ENCODE measurements at regions not wholly inside any gene's neighbourhood (a gene's known extent, or its start where the extent isn't known, plus 50 kb on each side); places are given as distances from the start of the nearest gene placed in this dataset.
"Not testable (repeated sequence)": the region's sequence is repeated elsewhere in the genome, so short reads cannot be mapped to it uniquely, and the experiment has no call there.

DNA sequence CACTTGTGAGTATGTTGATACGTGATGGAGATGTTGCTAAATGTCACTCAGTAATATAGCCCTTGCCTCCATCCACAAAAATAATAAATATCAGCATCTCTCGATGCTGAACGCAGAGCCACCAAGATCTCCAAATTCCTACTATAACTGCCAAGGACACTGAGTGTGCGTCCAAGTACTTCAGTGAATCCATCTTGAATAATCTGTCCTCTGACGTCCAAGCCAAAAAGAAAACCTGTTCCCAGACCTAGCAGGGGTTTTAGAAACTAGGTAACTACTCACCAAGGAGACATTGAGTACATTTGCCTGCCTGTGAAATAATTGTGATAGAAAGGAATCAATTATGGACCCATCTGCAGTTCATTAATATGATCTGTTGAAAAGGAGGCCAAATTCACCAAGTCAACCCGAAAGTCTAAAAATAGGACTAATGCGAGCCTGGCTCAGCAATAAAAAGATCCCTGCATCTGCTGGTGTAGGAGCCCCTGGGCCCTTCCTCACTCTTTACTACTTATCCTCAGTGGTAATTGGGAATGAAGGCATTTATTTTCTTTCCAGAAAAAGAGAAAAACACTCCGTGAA is 226.9 kb upstream of the IRF2BP2 start:
- DNase-seq: no peak

- DNase-seq: no peak
Observed at GRCh38 chr1:234836045-234836681, 226.2 kb upstream of the IRF2BP2 start.

GRCh38 chr1:234835239-234835638 is 225.3 kb upstream of the IRF2BP2 start:
- DNase-seq: no peak

GRCh38 chr1:234833646-234834045 is 223.7 kb upstream of the IRF2BP2 start:
- no peak for DNase-seq

- DNase-seq: no peak
Observed at GRCh38 chr1:234833118-234833517, 223.1 kb upstream of the IRF2BP2 start.

DNA sequence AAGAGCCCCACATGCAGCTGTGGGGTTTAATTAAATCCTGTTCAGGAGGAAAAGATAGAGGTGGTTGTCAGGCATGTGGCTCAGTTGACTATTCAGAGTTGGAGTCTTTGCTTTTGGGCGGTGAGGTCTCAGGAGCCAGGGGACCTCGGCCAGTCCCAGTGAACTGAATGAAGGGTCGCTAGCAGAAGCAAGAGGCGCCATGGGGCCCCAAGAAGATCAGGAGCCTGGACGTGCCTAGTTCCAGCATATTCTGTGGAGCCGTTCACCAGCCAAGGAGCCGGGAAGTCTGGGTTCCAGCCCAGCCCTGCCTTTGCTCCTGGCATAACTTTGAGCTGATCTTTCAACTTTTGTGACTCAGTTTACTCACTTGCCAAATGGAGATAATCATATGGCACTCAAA is 217.7 kb upstream of the IRF2BP2 start:
- no peak for DNase-seq

GRCh38 chr1:234827181-234827580 is 217.2 kb upstream of the IRF2BP2 start:
- DNase-seq: no peak

GRCh38 chr1:234826352-234826751 is 216.4 kb upstream of the IRF2BP2 start:
- DNase-seq: no peak

DNA sequence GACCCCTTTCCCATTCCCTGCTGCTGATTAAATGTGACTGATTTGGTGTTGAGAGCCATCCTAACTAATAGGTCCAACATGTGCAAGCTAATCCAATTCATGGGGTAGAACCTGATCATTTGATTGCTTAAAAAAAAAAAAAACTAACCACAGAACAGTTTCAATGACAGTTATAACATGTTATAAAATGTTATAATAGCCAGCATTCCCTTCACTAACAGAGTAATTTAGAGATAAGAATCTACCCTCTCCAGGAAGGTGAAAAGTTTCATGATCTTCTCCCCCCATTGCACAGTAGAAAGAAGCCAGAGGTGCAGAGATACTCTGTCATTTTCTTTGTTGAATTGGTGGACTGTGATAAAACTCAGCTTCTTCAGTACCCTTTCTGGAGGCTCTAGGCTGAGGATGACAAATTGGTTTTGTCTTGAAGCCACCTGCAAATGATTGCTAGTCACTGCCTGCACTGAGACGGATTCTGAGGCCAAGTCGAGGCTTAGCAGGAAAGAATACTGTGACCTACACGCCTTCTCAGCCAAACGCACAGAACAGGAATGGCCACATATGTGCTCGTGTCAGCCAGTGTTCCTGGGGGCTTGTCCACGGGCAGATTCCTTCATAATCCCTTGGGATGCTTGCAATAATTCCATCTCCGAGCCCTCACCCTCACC is 215.7 kb upstream of the IRF2BP2 start:
- DNase-seq: no peak

- not testable (repeated sequence) for DNase-seq
Observed at GRCh38 chr1:234824836-234825235, 214.9 kb upstream of the IRF2BP2 start.

DNA sequence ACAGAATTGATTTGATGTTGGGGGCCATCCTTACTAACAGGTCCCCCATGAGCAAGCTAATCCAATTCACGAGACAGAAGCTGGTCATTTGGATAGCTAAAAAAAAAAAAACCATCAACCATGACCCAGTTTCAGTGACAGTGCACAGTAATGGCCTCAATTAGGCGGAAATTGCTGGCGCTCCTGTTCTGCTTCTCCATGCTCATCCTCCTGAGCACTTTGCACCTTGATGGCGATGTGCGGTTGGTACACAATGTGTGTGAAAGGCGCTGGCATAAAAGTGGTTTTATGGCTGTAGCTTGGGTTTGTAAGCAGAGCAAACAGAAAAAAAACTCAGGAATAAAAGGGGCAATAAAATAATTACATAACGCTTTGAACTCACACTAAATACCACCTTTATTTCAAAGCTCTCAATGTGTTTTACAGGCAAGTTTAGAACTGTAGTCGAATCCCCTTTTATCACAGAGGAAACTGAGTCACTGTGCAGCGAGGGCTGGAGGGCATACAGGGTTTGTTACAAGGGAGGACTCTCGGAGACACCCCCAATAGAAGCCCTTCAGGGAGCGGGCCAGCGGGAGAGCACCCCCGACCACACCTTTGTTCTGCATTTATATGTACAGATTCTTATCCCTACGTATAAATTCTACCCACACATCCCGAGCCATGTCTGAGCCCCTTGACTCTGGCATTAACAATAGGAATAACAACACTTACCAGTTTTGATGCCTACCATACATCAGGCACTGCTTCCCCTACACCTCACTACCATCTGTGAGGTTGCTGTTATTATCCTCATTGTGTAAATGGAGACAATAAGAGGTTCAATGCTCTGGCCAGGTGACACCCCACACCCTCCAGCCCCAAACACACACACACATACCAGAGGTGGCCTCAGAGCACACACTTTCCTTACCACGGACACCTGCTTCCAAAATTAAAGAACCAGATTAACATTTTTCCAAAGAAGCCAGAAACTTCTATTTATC is 213.5 kb upstream of the IRF2BP2 start:
- no peak for DNase-seq

GRCh38 chr1:234821840-234822239 is 211.9 kb upstream of the IRF2BP2 start:
- no peak for DNase-seq

- no peak for DNase-seq
Observed at GRCh38 chr1:234820597-234820996, 210.6 kb upstream of the IRF2BP2 start.

- not testable (repeated sequence) for DNase-seq
Observed at GRCh38 chr1:234819845-234820244, 209.9 kb upstream of the IRF2BP2 start.

DNA sequence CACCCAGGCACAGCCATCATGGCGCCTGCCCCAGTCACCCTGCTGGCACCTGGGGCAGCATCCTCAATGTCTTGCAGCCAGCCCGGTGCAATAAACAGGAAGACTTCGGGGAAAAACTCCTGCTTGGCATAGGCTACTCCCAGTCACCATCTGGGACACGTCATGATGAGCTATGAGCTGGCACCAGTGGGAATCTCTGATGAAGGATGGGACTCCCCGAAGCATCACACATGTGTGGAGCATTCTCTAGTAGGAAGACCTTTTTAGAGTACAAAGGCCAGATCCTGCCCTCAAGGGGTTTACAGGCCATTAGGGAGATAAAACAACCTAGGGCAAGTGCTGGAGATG is 208.0 kb upstream of the IRF2BP2 start:
- not testable (repeated sequence) for DNase-seq

GRCh38 chr1:234817313-234818039 is 207.5 kb upstream of the IRF2BP2 start:
- not testable (repeated sequence) for DNase-seq

DNA sequence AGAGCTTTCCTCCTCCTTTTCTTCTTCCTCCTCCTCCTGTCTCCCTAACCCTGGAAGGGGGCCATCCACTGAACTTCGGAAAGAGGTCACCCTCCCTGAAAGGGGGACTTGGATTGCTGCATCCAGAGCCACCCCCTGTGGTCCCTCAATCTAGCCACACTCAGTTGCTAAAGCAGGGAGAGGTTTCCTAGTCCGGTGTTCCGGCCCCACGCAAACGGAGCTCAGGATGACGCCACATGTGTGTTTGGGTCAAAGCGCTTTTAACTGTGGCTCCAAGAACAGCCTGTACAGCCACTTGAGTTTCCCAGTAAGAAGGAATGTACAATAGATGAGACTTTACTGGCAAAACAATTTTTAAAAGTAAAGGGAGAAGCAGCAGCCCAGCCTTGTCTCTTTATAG is 206.9 kb upstream of the IRF2BP2 start:
- not testable (repeated sequence) for DNase-seq

DNA sequence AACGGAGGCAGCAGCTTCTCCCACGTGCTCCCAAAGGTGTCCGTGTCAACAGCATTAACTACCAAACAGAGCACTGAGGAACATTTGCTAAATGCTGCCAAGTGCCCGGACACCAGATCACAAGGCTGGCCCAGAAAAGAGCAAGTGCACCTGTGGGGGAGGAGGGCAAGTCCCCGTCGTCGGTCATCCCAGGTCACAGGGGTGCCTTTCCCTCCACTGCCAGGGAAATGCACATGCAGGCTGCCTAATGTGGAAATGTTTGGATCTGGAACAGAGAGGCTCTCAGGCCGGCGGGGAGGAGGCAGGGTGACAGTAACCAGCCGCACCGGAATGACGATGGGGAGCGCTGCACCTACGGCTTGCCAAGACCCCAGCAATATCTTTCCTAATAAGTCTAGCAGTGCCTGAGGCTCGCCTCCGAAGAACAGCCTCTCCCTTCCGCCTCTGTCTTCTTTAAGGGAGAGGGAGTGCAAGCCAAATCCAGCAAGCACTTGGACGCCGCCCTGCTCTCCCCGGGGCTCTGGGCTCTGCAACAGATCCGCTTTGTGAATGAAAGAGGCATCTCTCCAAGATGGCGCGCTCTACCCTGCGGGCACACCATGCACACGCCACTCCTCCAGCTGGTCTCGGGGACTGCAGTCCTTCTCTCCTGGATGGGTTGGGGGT is 206.3 kb upstream of the IRF2BP2 start:
- DNase-seq: not testable (repeated sequence)

- DNase-seq: not testable (repeated sequence)
Observed at GRCh38 chr1:234815295-234815815, 205.4 kb upstream of the IRF2BP2 start.

DNA sequence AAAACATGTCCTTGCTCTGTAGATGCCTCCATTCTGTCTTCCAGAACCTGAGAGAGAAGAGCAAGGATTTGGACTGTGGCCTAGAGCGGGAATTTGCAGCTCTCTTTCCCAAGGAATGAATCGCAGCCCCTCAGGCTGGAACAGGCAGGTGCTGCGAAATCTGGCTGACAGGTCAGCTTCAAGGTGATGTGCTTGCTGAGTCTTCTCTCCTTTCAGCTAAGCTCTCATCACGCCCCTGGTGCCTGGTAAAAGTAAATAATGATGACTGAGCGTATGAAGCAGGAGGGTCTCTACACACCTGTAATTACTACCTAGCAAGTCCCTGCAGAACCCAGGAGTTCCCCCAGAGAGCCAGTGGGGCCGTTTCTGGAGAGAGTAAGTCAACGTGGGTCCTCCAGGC is 204.3 kb upstream of the IRF2BP2 start:
- DNase-seq: not testable (repeated sequence)

DNA sequence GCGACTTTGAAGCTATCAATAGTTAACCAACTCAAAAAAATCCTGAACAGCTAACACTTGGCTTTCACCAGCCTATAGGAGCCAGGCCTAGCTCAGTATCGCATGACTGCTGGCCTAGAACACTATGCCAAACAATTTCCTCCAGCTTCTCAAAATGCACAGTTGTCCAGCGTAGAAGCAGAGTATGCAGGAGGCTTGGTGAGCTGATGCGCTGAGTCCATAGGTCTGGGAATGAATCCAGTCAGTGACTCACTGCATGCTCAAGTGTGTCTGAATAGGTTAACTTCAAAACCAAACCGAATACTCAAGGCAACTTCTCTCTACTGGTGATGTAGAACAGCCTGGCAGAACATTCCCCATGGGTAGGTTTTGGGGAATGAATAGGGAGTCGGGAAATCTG is 201.8 kb upstream of the IRF2BP2 start:
- peak; percentile 67 for DNase-seq

DNA sequence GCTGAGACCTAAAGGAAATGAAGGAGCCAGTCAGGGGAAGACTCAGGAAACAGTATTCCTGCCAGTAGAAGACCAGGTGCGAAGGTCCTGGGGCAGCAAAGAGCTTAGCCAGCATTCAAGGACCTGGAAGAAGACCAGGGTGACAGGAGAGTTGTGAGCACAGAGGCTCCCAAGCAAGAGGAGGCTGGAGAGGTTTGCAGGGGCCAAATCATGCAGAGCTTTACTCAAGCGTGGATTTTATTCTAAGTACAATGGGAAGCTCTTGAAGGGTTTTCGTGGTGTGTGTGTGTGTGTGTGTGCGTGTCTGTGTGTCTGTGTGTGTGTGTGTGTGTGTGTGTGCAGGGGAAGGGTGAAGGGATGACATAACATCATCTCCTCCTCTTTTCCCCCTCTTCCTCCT is 200.7 kb upstream of the IRF2BP2 start:
- not testable (repeated sequence) for DNase-seq

Measured in NCI-H226 (cell line).